DMS 273 (cell line): ENCODE measurements at regions not wholly inside any gene's neighbourhood (a gene's known extent, or its start where the extent isn't known, plus 50 kb on each side); places are given as distances from the start of the nearest gene placed in this dataset.
A peak's percentile ranks its signal among the peaks of the same experiment; 100 is the strongest.

Experiments
- DNase-seq: peaks from one replicate; lab custom pipeline; 2025; ENCODE audit not compliant: unreplicated experiment; lab: John Stamatoyannopoulos, UW

DNA sequence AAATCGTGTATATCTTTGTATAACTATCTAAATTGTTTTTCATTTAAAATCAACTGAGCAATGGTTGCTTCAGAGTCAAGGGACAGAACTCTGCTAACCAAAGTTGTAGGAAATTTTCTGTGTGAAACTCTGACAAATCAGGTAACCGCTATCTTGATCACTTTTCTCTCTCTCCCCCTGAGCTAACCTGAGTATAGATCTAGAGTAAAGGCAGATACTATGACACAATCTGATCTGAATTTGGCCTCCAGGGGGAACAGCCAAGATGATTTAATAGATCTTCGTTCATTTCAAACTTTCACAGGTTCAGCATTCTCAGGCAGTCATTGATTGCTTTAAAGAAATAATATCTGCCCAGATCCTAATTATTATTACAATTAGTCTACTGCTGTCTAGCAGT, 472.8 kb downstream of the NUF2 start:
- DNase-seq = no peak

DNA sequence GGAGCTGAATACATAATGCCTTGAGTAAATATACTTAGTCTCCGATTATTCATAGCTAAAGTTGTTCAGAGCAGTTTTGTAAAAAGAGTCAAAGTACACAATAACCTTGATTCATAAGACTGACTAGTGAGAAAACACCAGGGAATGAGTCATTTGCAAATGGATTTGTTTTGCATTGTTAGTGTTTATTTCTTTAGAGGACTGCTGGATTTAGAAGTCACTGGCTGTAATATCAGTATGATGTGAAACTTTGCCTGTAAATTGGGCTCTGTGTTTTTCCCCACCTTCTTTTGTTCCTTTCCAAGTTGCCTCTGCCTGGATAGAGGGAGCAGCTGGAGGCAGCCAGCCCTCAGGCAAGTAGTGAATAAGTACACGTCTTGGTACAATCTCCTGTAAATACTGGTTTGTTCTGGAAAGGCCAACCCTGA, 474.7 kb downstream of the NUF2 start:
- no peak for DNase-seq

DNA sequence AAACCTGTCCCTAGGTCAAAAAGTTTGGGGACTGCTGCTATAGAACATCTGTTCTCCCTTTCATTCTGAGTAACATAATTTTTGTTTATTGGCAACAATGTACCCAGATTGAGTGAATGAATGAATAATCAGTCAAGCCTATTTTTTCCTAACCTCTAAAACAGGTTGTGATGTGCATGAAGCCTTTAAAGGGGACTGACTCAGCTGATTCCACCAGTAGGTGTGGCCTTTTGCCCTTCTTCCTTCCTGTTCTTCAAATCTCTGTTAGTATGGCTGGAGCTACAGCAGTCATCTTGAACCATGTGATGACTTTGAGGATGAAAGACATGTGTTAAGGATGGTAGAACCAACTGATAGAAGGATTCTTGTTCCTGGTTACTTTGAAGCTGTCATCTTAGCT, 476.1 kb downstream of the NUF2 start:
- no peak for DNase-seq

- no peak for DNase-seq
Observed at GRCh38 chr1:163799190-163799805, 477.5 kb downstream of the NUF2 start.

DNA sequence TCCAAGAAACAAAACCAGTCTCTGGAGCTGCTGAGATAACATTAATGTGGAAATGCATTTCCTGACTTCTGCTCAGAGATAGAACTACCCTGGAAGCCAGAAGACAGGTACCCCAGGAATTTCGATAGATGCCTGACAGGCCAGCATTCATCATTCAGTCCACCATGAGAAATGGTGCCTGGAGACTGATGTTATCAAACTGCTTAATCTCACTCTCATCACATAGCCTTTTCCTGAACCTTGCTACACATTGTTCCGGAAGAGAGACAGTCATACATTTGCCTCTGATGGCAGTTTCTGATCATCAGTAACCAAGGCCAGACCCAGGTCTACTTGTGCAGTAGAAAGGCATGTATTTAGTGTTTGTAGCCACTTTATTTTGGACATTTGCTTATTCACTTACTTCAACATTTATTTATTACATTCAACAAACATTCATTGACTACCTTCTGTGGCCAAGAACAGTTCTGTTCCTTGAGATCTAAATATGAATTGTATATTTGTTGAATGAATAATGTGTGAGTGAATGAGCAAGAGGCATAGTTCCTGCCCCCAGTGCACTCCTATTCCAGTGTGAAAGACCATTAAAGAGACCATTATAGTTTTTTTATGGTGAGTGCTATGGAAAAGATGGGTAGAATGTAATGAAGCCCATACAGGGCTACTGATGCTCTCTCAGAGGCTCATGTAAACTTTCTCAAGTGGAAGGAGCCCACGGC, 485.7 kb downstream of the NUF2 start:
- no peak for DNase-seq

DNA sequence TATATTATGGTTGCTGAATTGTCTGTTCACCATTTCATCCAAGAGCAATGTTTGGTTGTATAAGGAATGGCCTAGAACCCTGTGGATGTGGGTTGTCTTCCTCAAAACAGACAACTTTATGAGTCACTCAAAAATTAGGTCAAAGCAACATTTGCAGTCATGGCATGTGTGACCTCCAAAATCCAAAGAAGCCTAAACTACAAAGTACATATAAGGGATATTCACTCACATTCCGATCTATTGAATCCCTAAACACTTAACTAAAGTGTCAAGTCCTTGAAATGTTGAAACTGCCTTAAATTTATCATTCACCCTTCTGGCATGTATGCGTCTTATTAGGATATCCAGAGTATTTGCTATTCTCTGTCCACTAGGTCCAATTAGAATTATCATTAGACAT, 491.5 kb downstream of the NUF2 start:
- DNase-seq = no peak

- peak; percentile 5 for DNase-seq
Observed at GRCh38 chr1:163820226-163820625, 498.5 kb downstream of the NUF2 start.

- DNase-seq = peak; percentile 13
Observed at GRCh38 chr1:163820766-163821165, 499.0 kb downstream of the NUF2 start.

- DNase-seq = no peak
Observed at GRCh38 chr1:163821679-163822078, 499.9 kb downstream of the NUF2 start.

DNA sequence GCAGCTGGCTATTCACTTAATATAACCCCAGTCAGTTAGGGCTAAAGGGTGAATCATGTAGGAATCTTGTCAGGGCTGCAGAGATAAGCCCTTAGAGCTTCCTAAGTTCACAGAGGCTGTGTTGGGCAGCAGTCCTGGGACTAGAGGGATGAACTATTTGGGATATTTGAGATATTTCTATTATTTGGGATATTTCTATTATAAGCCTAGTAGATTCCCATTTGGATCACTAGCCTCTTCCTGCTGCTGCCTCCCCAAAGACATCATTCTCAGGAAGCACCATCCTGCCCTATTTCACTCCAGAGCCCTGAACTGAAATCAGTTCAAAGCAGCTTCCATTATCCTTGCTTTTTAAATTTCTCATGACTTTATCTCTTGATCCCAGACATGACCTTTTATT, 501.3 kb downstream of the NUF2 start:
- no peak for DNase-seq

DNA sequence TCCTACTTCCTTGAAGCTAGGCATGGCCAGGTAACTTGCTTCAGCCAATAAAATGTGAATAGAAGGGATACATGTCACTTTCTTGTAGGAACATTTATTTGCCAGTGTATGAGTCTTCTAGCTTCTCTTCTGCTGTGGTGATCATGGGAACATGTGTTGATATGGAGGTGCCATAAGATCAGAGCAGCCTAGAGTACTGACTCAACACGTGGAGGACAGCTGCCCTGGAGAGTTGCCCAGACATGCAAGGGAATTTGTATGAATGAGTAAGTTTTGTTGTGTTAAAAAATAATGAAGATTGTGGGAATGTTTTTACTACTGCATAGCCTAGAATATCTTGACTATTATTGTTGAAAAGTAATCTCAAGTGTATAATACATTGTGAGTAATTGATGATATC, 502.3 kb downstream of the NUF2 start:
- DNase-seq = no peak

GRCh38 chr1:163824490-163824889, 502.7 kb downstream of the NUF2 start:
- DNase-seq = no peak

- DNase-seq = no peak
Observed at GRCh38 chr1:163826500-163826899, 504.7 kb downstream of the NUF2 start.

- no peak for DNase-seq
Observed at GRCh38 chr1:163834778-163835177, 513.0 kb downstream of the NUF2 start.

GRCh38 chr1:163836481-163836880, 514.7 kb downstream of the NUF2 start:
- no peak for DNase-seq

- DNase-seq = no peak
Observed at GRCh38 chr1:163837206-163837605, 515.5 kb downstream of the NUF2 start.

DNA sequence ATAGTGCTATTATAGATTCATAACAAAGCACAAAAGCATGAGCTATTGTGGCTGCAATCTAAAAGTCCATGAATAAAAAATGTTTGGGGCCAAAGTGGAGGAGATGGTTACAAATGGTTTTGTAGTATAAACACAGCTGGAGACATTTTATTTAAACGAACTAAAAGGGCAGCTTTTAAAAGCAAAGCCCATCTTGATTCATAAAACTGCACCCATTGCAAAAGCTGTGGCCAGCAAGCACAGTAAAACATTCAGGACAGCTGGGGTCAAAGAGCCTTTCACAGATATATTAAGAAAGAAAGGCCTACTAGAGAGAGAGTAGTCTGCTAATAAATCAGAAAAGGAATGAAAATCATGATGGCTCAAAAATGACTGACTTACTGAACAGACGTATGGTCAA, 520.8 kb downstream of the NUF2 start:
- no peak for DNase-seq

- no peak for DNase-seq
Observed at GRCh38 chr1:163844459-163844858, 522.7 kb downstream of the NUF2 start.

GRCh38 chr1:163845279-163845678, 523.5 kb downstream of the NUF2 start:
- no peak for DNase-seq

- peak; percentile 91 for DNase-seq
Observed at GRCh38 chr1:163863731-163864130, 542.0 kb downstream of the NUF2 start.

GRCh38 chr1:163864207-163864606, 542.5 kb downstream of the NUF2 start:
- DNase-seq = peak; percentile 36

GRCh38 chr1:163866564-163866963, 544.8 kb downstream of the NUF2 start:
- DNase-seq = no peak

DNA sequence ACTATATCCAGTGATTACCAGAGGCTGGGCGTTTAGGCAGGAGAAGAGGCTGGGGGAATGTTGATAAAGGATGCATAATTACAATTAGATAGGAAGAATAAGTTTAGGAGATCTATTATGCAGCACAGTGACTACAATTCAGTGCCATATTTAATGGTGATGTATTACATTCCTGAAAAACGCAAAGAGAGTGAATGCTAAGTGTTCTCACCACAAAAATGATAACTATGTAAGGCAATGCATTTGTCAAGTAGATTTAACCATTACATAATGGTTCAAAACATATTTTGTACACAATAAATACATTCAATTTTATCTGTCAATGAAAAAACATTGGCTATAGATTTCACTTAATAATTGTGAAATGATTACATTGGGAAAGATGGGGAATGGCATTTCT, 548.9 kb downstream of the NUF2 start:
- no peak for DNase-seq
